Stimulated activated CD4-positive, alpha-beta T cell treated with anti-CD3 and anti-CD28 coated beads, Interleukin-12 subunit alpha, Interleukin-12 subunit beta, amount 100 ng/mL, for 48 hours (primary cell): ENCODE measurements at regions not wholly inside any gene's neighbourhood (a gene's known extent, or its start where the extent isn't known, plus 50 kb on each side); places are given as distances from the start of the nearest gene placed in this dataset.
A peak's percentile ranks its signal among the peaks of the same experiment; 100 is the strongest.
"Not testable (repeated sequence)": the region's sequence is repeated elsewhere in the genome, so short reads cannot be mapped to it uniquely, and the experiment has no call there.

Experiments used
- DNase-seq, 3 donors: peaks; one replicate each; pipeline ENCODE4 v3.0.0-alpha.2; 2020; ENCODE audit warnings: low read depth in 2 of 3, low spot score in 1 of 3

- no peak for DNase-seq
These were observed 315.8 kb downstream of the SOX4 start for GRCh38 chr6:21909321-21909720.

GRCh38 chr6:21911208-21911607 is 317.7 kb downstream of the SOX4 start:
- DNase-seq = no peak

GRCh38 chr6:21912151-21912832 is 318.7 kb downstream of the SOX4 start:
- DNase-seq = no peak

- peak; percentile 16 to 46 (median 37) for DNase-seq
These were observed 320.8 kb downstream of the SOX4 start for GRCh38 chr6:21914121-21914973.

GRCh38 chr6:21915707-21916260 is 322.2 kb downstream of the SOX4 start:
- no peak for DNase-seq

- no peak for DNase-seq
These were observed 324.5 kb downstream of the SOX4 start for GRCh38 chr6:21918041-21918440.

- no peak for DNase-seq
These were observed 325.1 kb downstream of the SOX4 start for GRCh38 chr6:21918666-21919065.

- DNase-seq = no peak
These were observed 328.5 kb downstream of the SOX4 start for GRCh38 chr6:21922086-21922485.

GRCh38 chr6:21924002-21924401 is 330.5 kb downstream of the SOX4 start:
- no peak for DNase-seq

- DNase-seq = no peak
These were observed 335.3 kb downstream of the SOX4 start for GRCh38 chr6:21928827-21929226.

- DNase-seq = no peak
These were observed 338.2 kb downstream of the SOX4 start for GRCh38 chr6:21931641-21932335.

- DNase-seq = no peak
These were observed 339.8 kb downstream of the SOX4 start for GRCh38 chr6:21933351-21933750.

GRCh38 chr6:21935142-21935541 is 341.6 kb downstream of the SOX4 start:
- no peak for DNase-seq

GRCh38 chr6:21935561-21936028 is 342.0 kb downstream of the SOX4 start:
- DNase-seq = no peak

- no peak for DNase-seq
These were observed 343.9 kb downstream of the SOX4 start for GRCh38 chr6:21937466-21937865.

GRCh38 chr6:21939066-21939465 is 345.5 kb downstream of the SOX4 start:
- DNase-seq = not testable (repeated sequence)

GRCh38 chr6:21941926-21942325 is 348.4 kb downstream of the SOX4 start:
- DNase-seq = no peak

- no peak for DNase-seq
These were observed 349.3 kb downstream of the SOX4 start for GRCh38 chr6:21942897-21943296.

- DNase-seq = no peak
These were observed 350.5 kb downstream of the PRL start for GRCh38 chr6:21946298-21946783.

GRCh38 chr6:21947227-21947626 is 349.6 kb downstream of the PRL start:
- not testable (repeated sequence) for DNase-seq

GRCh38 chr6:21947731-21948386 is 349.0 kb downstream of the PRL start:
- DNase-seq = no peak
